Smooth muscle cell (in vitro differentiated cells): ENCODE measurements at regions not wholly inside any gene's neighbourhood (a gene's known extent, or its start where the extent isn't known, plus 50 kb on each side); places are given as distances from the start of the nearest gene placed in this dataset.

Experiments
- DNase-seq: peaks from one replicate; lab custom pipeline; 2025; ENCODE audit not compliant: unreplicated experiment; lab: John Stamatoyannopoulos, UW
- H2AFZ ChIP-seq: fragments of 200-600 bp; sonication (generic); 2 replicates; pipeline ENCODE4 v1.6.0; 2016; ENCODE audit warnings: antibody characterized with exemption, low read depth, mild to moderate bottlenecking
- H3F3A ChIP-seq: fragments of 200-600 bp; sonication (generic); 2 replicates; pipeline ENCODE4 v1.6.0; 2017; ENCODE audit warnings: antibody characterized with exemption, low read depth
- H3K27ac ChIP-seq: fragments of 200-600 bp; sonication (generic); 2 replicates; pipeline ENCODE4 v1.5.1; 2016; ENCODE audit warnings: low read depth, mild to moderate bottlenecking
- H3K27me3 ChIP-seq: fragments of 200-600 bp; sonication (generic); 2 replicates; pipeline ENCODE4 v1.6.1; 2016; ENCODE audit warnings: low read depth, mild to moderate bottlenecking
- H3K36me3 ChIP-seq: fragments of 200-600 bp; sonication (generic); 2 replicates; pipeline ENCODE4 v1.5.1; 2016; ENCODE audit warnings: low read depth
- H3K4me1 ChIP-seq: fragments of 200-600 bp; sonication (generic); 2 replicates; pipeline ENCODE4 v1.5.1; 2016; ENCODE audit warnings: low read depth
- H3K4me2 ChIP-seq: fragments of 200-600 bp; sonication (generic); 2 replicates; pipeline ENCODE4 v1.6.0; 2016; ENCODE audit warnings: mild to moderate bottlenecking
- H3K4me3 ChIP-seq: fragments of 200-600 bp; sonication (generic); 2 replicates; pipeline ENCODE4 v1.5.1; 2016; ENCODE audit warnings: mild to moderate bottlenecking
- H3K79me2 ChIP-seq: fragments of 200-600 bp; sonication (generic); 2 replicates; pipeline ENCODE4 v1.6.0; 2016; ENCODE audit warnings: low read depth, mild to moderate bottlenecking
- H3K9ac ChIP-seq: fragments of 200-600 bp; sonication (generic); 2 replicates; pipeline ENCODE4 v1.6.0; 2016; ENCODE audit warnings: low read depth
- H3K9me3 ChIP-seq: fragments of 200-600 bp; sonication (generic); replicated peaks from 2 replicates; pipeline ENCODE4 v1.5.1; 2016; ENCODE audit warnings: low read depth
- H4K20me1 ChIP-seq: fragments of 200-600 bp; sonication (generic); 2 replicates; pipeline ENCODE4 v1.6.0; 2016; ENCODE audit warnings: low read depth
- WGBS: methylation state at CpG from one replicate; pipeline ENCODE4 v1.1.7; 2016; ENCODE audit warnings: low lambda C conversion rate; 5-methylcytosine and 5-hydroxymethylcytosine counted together
- TF ChIP-seq, protein P1 (sequence below): fragments of 200-600 bp; sonication (generic); IDR thresholded peaks from 2 replicates; pipeline ENCODE4 v1.5.1; 2017; ENCODE audit warnings: borderline replicate concordance, mild to moderate bottlenecking, antibody characterized with exemption; ENCODE audit not compliant: insufficient read depth, poor library complexity, severe bottlenecking

DNA sequence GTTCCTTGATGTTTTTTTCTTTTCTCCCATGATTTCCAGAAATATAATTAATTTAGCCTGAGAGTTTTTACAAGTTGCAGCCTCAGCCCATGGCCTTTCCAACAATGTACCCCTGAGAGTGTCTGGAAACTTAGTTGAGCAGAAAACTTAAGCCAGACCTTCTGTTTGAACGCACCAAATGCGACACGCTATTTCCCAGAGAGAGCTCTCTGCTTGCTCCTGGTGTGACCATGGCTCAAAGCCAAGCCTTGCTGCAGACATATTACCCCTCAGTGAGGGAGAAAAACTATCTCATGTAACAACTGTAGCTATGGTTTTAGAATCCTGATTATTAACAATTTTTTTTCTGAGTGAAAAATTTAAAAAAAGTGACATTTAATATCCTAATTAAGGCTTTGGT lies 1204.5 kb upstream of the SLC10A2 start:
- Histone ChIP-seq H3K4me2 (no peak overlapping the region), H2AFZ (no peak overlapping the region), H3K36me3 (no peaks in the 10 kb centered on the region), H3K9ac (no peak overlapping the region), H3K4me3 (no peak overlapping the region), H3K9me3 (no peaks in the 10 kb centered on the region), H3K27ac (no peak overlapping the region), H3K4me1 (no peaks in the 10 kb centered on the region), H3K27me3 (no peaks in the 10 kb centered on the region), H3K79me2 (no peaks in the 10 kb centered on the region), H3F3A (no peaks in the 10 kb centered on the region), H4K20me1 (no peaks in the 10 kb centered on the region)
- no peak for DNase-seq
- TF ChIP-seq, protein P1, sequence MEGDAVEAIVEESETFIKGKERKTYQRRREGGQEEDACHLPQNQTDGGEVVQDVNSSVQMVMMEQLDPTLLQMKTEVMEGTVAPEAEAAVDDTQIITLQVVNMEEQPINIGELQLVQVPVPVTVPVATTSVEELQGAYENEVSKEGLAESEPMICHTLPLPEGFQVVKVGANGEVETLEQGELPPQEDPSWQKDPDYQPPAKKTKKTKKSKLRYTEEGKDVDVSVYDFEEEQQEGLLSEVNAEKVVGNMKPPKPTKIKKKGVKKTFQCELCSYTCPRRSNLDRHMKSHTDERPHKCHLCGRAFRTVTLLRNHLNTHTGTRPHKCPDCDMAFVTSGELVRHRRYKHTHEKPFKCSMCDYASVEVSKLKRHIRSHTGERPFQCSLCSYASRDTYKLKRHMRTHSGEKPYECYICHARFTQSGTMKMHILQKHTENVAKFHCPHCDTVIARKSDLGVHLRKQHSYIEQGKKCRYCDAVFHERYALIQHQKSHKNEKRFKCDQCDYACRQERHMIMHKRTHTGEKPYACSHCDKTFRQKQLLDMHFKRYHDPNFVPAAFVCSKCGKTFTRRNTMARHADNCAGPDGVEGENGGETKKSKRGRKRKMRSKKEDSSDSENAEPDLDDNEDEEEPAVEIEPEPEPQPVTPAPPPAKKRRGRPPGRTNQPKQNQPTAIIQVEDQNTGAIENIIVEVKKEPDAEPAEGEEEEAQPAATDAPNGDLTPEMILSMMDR, result no peak
- 97% methylated on average over 3 of the region's 3 CpGs for WGBS

DNA sequence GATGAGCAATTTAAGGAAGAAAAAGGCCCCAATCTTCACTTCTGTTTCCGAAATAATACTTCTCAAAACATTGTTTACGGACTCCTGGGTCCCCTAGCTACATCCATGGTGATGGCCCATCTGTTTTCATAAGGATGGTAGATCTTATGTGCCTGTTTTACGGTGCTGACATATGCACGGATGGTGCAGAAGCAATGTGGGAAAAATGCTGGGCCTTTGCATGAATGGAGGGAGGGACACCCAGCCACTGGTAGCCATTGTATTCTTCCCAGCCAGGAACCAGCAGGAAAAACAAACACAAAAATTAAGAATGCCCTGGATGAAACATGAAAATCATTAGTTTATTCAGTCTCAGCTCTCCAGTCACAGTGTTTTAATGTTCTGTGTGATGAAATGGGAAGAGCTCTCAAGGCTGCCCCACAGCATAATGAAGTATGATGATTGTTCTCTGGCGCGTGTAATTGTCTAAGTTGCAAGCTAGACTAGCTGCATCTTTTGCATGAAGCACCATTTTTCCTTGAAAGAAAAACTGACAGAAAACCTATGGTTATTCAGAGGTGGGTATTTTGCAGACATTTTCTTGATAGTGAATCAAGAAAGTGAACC lies 1201.1 kb upstream of the SLC10A2 start:
- no peaks in the 10 kb centered on the region for H3K9me3 ChIP-seq
- TF ChIP-seq, protein P1, result no peak
- H3K9ac ChIP-seq, result no peak overlapping the region
- 92% methylated on average over 6 of the region's 6 CpGs for WGBS
- H4K20me1 ChIP-seq, result no peaks in the 10 kb centered on the region
- H3K4me2 ChIP-seq, result no peak overlapping the region
- H3F3A ChIP-seq, result no peaks in the 10 kb centered on the region
- H3K27ac ChIP-seq, result no peak overlapping the region
- DNase-seq, result no peak
- no peaks in the 10 kb centered on the region for H3K27me3 ChIP-seq
- no peaks in the 10 kb centered on the region for H3K79me2 ChIP-seq
- no peaks in the 10 kb centered on the region for H3K36me3 ChIP-seq
- no peak overlapping the region for H3K4me3 ChIP-seq
- H2AFZ ChIP-seq, result no peak overlapping the region
- no peaks in the 10 kb centered on the region for H3K4me1 ChIP-seq

DNA sequence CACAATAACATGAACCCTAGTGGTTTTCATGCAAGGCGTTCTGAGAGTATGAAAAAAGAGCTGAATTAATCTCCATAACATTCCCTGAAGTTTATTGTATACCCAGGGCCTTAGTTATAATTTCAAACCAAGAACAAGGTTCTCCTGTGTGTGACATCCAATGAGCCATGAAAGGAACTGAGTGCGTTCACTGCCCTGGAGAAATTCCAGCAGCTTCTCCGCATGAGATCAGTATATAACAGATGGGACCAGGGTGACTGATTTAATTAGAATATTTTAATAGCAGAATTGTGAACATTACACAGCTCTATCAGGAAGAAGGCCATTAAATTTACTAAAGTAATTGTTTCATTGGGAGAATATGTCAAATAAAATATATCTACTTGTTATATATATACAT lies 1190.5 kb upstream of the SLC10A2 start:
- Histone ChIP-seq H3K4me1 (no peaks in the 10 kb centered on the region), H4K20me1 (no peaks in the 10 kb centered on the region), H3K27ac (no peak overlapping the region), H3K27me3 (no peaks in the 10 kb centered on the region), H3K4me3 (no peak overlapping the region), H3F3A (no peaks in the 10 kb centered on the region), H2AFZ (no peak overlapping the region), H3K9me3 (no peaks in the 10 kb centered on the region), H3K9ac (no peak overlapping the region), H3K4me2 (no peak overlapping the region), H3K79me2 (no peaks in the 10 kb centered on the region), H3K36me3 (no peaks in the 10 kb centered on the region)
- DNase-seq, result no peak
- WGBS, result 89% methylated on average over 3 of the region's 3 CpGs
- TF ChIP-seq, protein P1, result no peak

DNA sequence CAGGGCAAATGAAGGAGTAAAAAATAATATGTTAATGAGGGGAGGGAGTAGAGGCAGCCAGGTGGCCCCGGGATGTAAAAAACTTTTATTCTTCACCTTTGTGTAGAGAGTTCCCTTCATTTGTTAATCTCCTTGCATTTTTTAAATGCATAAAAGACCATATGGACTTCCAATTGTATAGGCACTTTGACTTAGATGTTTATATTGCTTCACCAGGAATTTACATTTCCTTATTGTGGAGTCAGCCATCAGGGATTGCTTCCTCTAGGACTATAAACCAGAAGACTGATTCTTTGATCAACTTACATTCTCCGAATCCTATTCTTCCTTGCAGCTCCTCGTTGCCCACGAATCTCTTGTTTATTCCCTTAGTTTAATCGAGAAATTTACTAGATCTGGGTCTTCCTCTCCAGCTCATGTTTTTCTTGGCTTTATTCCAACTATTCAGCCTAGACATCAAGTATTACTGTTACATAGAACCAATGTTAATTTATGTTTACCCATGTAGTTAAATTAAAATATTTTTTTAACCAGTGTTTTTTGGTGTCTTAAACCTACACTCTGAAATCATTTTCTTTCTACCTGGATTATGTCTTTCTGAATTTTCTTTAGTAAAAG lies 1187.0 kb upstream of the SLC10A2 start:
- Histone ChIP-seq H3F3A (no peaks in the 10 kb centered on the region), H3K79me2 (no peaks in the 10 kb centered on the region), H3K4me2 (no peak overlapping the region), H3K9ac (no peak overlapping the region), H4K20me1 (no peaks in the 10 kb centered on the region), H3K4me3 (no peak overlapping the region), H3K27ac (no peak overlapping the region), H2AFZ (no peak overlapping the region), H3K27me3 (no peaks in the 10 kb centered on the region), H3K36me3 (no peaks in the 10 kb centered on the region), H3K4me1 (no peaks in the 10 kb centered on the region), H3K9me3 (no peaks in the 10 kb centered on the region)
- TF ChIP-seq, protein P1, result no peak
- WGBS, result 76% methylated on average over 5 of the region's 5 CpGs
- DNase-seq, result no peak
